IPS DF 4.7 (cell line): ENCODE measurements at regions not wholly inside any gene's neighbourhood (a gene's known extent, or its start where the extent isn't known, plus 50 kb on each side); places are given as distances from the start of the nearest gene placed in this dataset.
"Not testable (repeated sequence)": the region's sequence is repeated elsewhere in the genome, so short reads cannot be mapped to it uniquely, and the experiment has no call there.

ENCODE experiments used
- DNase-seq: peaks from one replicate; pipeline ENCODE4 v3.0.0-alpha.2; 2013; ENCODE audit warnings: low spot score; ENCODE audit errors: extremely low read depth

GRCh38 chr2:104976603-104977120, 61.2 kb upstream of the MRPS9 start:
- DNase-seq, result peak; percentile 44

GRCh38 chr2:104977958-104978357, 59.9 kb upstream of the MRPS9 start:
- no peak for DNase-seq

DNA sequence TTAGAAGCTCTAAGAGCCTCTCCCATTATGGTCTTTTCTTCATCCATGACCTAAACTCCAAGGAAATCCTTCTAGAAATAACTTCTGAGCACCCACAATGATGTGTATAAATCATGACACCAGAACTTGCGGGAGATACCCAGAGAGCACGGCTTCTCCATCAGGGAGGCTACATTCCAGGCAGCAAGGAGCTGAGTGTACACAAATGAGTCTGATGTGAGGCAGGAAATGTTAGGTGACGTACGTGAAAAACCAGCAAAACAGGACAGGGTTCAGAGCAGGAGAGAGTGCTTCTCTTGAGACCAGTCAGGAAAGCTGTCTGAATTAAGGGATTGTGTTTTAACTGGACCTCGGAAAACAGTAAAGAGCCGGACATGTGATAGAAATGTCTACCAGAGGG, 58.1 kb upstream of the MRPS9 start:
- not testable (repeated sequence) for DNase-seq

DNA sequence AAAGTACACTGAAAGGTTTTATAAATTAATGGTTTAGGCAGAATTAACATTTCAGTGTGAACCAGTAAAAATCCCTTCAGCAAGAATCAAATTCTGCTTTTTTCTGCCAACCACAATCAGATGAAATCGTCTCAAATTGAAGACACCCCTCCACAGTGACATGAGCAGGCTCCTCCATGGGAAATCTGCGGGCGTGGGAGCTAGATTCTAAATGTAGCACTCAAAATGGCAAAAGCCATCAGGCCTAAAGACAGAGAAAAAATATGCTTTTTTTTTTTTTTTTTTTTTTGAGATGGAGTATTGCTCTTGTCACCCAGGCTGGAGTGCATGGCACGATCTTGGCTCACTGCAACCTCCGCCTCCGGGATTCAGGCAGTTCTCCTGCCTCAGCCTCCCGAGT, 55.8 kb upstream of the MRPS9 start:
- no peak for DNase-seq
